ENCODE measurements at regions not wholly inside any gene's neighbourhood (a gene's known extent, or its start where the extent isn't known, plus 50 kb on each side); places are given as distances from the start of the nearest gene placed in this dataset.

- TF ChIP-seq CTCF (IDR thresholded peaks at IDR 0.05) (no peak), POLR2A (IDR thresholded peaks at IDR 0.05) (no peak)
- intact Hi-C loops (cut with DNase I), result no loop called here
- Histone ChIP-seq H3K36me3 (no peaks in the 10 kb centered on the region), H3K27me3 (no peaks in the 10 kb centered on the region), H3K27ac (no peak overlapping the region), H3K9me3 (no peaks in the 10 kb centered on the region), H3K4me1 (no peaks in the 10 kb centered on the region), H3K4me3 (no peak overlapping the region)
- WGBS (ENCODE audit: insufficient coverage, low coverage, low lambda C conversion rate, missing lambda C conversion rate), result 51% methylated on average over 6 of the region's 6 CpGs
- DNase-seq (no peak), ATAC-seq (no peak)
These were observed 1251.0 kb downstream of the PCDH18 start for GRCh38 chr4:136281307-136281706.

GRCh38 chr4:136277741-136278140 is 1254.6 kb downstream of the PCDH18 start:
- H3K9me3 ChIP-seq, result no peaks in the 10 kb centered on the region
- intact Hi-C loops (cut with DNase I), result no loop called here
- WGBS (ENCODE audit: insufficient coverage, low coverage, low lambda C conversion rate, missing lambda C conversion rate), result 31% methylated on average over 2 of the region's 2 CpGs
- H3K4me3 ChIP-seq, result no peak overlapping the region
- H3K27ac ChIP-seq, result no peak overlapping the region
- no peaks in the 10 kb centered on the region for H3K36me3 ChIP-seq
- TF ChIP-seq CTCF (IDR thresholded peaks at IDR 0.05) (no peak), POLR2A (IDR thresholded peaks at IDR 0.05) (no peak)
- DNase-seq, result no peak
- no peaks in the 10 kb centered on the region for H3K4me1 ChIP-seq
- ATAC-seq, result no peak
- H3K27me3 ChIP-seq, result no peaks in the 10 kb centered on the region

GRCh38 chr4:136246876-136247275 is 1285.4 kb downstream of the PCDH18 start:
- no peak for DNase-seq
- 33% methylated on average over 2 of the region's 2 CpGs for WGBS (ENCODE audit: insufficient coverage, low coverage, low lambda C conversion rate, missing lambda C conversion rate)
- no peaks in the 10 kb centered on the region for H3K27me3 ChIP-seq
- no peaks in the 10 kb centered on the region for H3K36me3 ChIP-seq
- no peak for ATAC-seq
- H3K4me3 ChIP-seq, result no peak overlapping the region
- intact Hi-C loops (cut with DNase I), result no loop called here
- no peaks in the 10 kb centered on the region for H3K9me3 ChIP-seq
- no peaks in the 10 kb centered on the region for H3K4me1 ChIP-seq
- H3K27ac ChIP-seq, result no peak overlapping the region
- TF ChIP-seq POLR2A (IDR thresholded peaks at IDR 0.05) (no peak), CTCF (IDR thresholded peaks at IDR 0.05) (no peak)

- intact Hi-C loops (cut with DNase I), result no loop called here
- 53% methylated on average over 7 of the region's 7 CpGs for WGBS (ENCODE audit: insufficient coverage, low coverage, low lambda C conversion rate, missing lambda C conversion rate)
- TF ChIP-seq CTCF (IDR thresholded peaks at IDR 0.05) (no peak), POLR2A (IDR thresholded peaks at IDR 0.05) (no peak)
These were observed 1290.9 kb downstream of the PCDH18 start for GRCh38 chr4:136241221-136241986.

More at GRCh38 chr4:136241221-136241986, 1290.9 kb downstream of the PCDH18 start:
- Histone ChIP-seq H3K9me3 (no peaks in the 10 kb centered on the region), H3K27ac (no peak overlapping the region), H3K4me3 (no peak overlapping the region), H3K36me3 (no peaks in the 10 kb centered on the region), H3K4me1 (no peaks in the 10 kb centered on the region), H3K27me3 (no peaks in the 10 kb centered on the region)
- DNase-seq (no peak), ATAC-seq (no peak)
